ENCODE measurements at regions not wholly inside any gene's neighbourhood (a gene's known extent, or its start where the extent isn't known, plus 50 kb on each side); places are given as distances from the start of the nearest gene placed in this dataset.

DNA sequence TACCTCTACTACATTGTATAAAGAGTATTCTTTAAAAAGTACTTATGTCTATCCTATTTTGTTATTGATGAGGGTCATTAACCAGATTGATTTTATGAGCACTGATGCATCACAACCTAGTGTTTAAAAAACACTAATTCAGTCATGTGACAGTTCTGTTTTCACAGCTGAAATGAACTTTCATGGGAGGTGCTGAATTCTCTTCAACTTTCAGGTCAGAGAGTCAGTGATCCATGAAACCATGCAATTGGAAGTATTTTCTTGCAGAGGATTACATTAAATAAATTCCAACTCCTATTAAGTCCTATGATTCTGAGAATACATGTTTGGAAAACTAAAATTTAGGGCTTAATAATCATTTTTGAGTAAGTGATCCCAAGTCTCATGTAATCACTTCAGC is 889.4 kb downstream of the KCNA4 start:
- TF ChIP-seq POLR2A (IDR thresholded peaks at IDR 0.05; ENCODE audit: low read depth, low read length) (no peak), SPI1 (IDR thresholded peaks at IDR 0.05; ENCODE audit: low read depth, low read length) (no peak), TAF1 (IDR thresholded peaks at IDR 0.05; ENCODE audit: low read depth, low read length) (no peak), POLR2AphosphoS5 (IDR thresholded peaks at IDR 0.05; ENCODE audit: low read depth, low read length) (no peak)
